OCI-LY1 (cell line): ENCODE measurements at regions not wholly inside any gene's neighbourhood (a gene's known extent, or its start where the extent isn't known, plus 50 kb on each side); places are given as distances from the start of the nearest gene placed in this dataset.

ENCODE experiments used
- H2AFZ ChIP-seq: fragments of 200-600 bp; sonication (generic), shearing (Covaris generic); 2 replicates; pipeline ENCODE4 v1.6.0; 2014; ENCODE audit warnings: antibody characterized with exemption, mild to moderate bottlenecking, low read length
- H3F3A ChIP-seq: fragments of 200-600 bp; sonication (generic), shearing (Covaris generic); 2 replicates; pipeline ENCODE4 v1.6.0; 2014; ENCODE audit warnings: mild to moderate bottlenecking, antibody characterized with exemption, low read length, moderate library complexity; ENCODE audit not compliant: insufficient read depth
- H3K27ac ChIP-seq: fragments of 200-600 bp; sonication (generic); 2 replicates; pipeline ENCODE4 v1.5.1; 2014; ENCODE audit warnings: low read length, mixed run types, mild to moderate bottlenecking, low read depth; ENCODE audit not compliant: poor library complexity, severe bottlenecking
- H3K27me3 ChIP-seq: fragments of 200-600 bp; sonication (generic); 2 replicates; pipeline ENCODE4 v1.6.0; 2014; ENCODE audit warnings: antibody characterized with exemption, mild to moderate bottlenecking, low read length, moderate library complexity; ENCODE audit not compliant: insufficient read depth
- H3K36me3 ChIP-seq: fragments of 200-600 bp; sonication (generic); 2 replicates; pipeline ENCODE4 v1.6.1; 2014; ENCODE audit warnings: mild to moderate bottlenecking, antibody characterized with exemption, low read length, moderate library complexity, mixed read lengths; ENCODE audit not compliant: insufficient read depth
- H3K4me1 ChIP-seq: fragments of 200-600 bp; sonication (generic); 2 replicates; pipeline ENCODE4 v1.5.1; 2014; ENCODE audit warnings: mild to moderate bottlenecking, low read length, moderate library complexity; ENCODE audit not compliant: insufficient read depth, severe bottlenecking
- H3K4me2 ChIP-seq: fragments of 200-600 bp; sonication (generic), shearing (Covaris generic); 2 replicates; pipeline ENCODE4 v1.6.1; 2014; ENCODE audit warnings: low read length
- H3K4me3 ChIP-seq: fragments of 200-600 bp; sonication (generic); 2 replicates; pipeline ENCODE4 v1.5.1; 2014; ENCODE audit warnings: low read length, low read depth, mild to moderate bottlenecking, mixed read lengths; ENCODE audit not compliant: poor library complexity, severe bottlenecking
- H3K79me2 ChIP-seq: fragments of 200-600 bp; shearing (Covaris generic); 2 replicates; pipeline ENCODE4 v1.6.1; 2016; ENCODE audit warnings: mixed run types, low read length, mixed read lengths; ENCODE audit not compliant: insufficient read depth
- H3K9ac ChIP-seq: fragments of 200-600 bp; sonication (generic), shearing (Covaris generic); 2 replicates; pipeline ENCODE4 v1.6.1; 2014; ENCODE audit warnings: mild to moderate bottlenecking, low read length, mixed read lengths
- H3K9me2 ChIP-seq: fragments of 200-600 bp; sonication (generic), shearing (Covaris generic); 2 replicates; pipeline ENCODE4 v1.6.1; 2014; ENCODE audit warnings: low read depth, mild to moderate bottlenecking, low read length, mixed read lengths
- H3K9me3 ChIP-seq: fragments of 200-600 bp; shearing (Covaris generic); 2 replicates; pipeline ENCODE4 v1.6.1; 2014; ENCODE audit warnings: low read length, mixed read lengths
- H4K20me1 ChIP-seq: fragments of 200-600 bp; sonication (generic), shearing (Covaris generic); 2 replicates; pipeline ENCODE4 v1.6.0; 2016; ENCODE audit warnings: mild to moderate bottlenecking, low read length; ENCODE audit not compliant: insufficient read depth
- EZH2 ChIP-seq: fragments of 200-600 bp; sonication (generic), shearing (Covaris generic); IDR thresholded peaks from 2 replicates; pipeline ENCODE4 v1.8.0; 2017; ENCODE audit warnings: borderline replicate concordance, mixed run types, mild to moderate bottlenecking, antibody characterized with exemption, low read length, moderate library complexity, mixed read lengths
- TF ChIP-seq, protein P1 (sequence below): fragments of 200-600 bp; sonication (generic), shearing (Covaris generic); IDR thresholded peaks from 2 replicates; pipeline ENCODE4 v1.5.1; 2017; ENCODE audit warnings: mild to moderate bottlenecking, antibody characterized with exemption, low read length, moderate library complexity, mixed read lengths

GRCh38 chr17:77392376-77393273 is 251.9 kb downstream of the SEC14L1 start:
- TF ChIP-seq, protein P1, sequence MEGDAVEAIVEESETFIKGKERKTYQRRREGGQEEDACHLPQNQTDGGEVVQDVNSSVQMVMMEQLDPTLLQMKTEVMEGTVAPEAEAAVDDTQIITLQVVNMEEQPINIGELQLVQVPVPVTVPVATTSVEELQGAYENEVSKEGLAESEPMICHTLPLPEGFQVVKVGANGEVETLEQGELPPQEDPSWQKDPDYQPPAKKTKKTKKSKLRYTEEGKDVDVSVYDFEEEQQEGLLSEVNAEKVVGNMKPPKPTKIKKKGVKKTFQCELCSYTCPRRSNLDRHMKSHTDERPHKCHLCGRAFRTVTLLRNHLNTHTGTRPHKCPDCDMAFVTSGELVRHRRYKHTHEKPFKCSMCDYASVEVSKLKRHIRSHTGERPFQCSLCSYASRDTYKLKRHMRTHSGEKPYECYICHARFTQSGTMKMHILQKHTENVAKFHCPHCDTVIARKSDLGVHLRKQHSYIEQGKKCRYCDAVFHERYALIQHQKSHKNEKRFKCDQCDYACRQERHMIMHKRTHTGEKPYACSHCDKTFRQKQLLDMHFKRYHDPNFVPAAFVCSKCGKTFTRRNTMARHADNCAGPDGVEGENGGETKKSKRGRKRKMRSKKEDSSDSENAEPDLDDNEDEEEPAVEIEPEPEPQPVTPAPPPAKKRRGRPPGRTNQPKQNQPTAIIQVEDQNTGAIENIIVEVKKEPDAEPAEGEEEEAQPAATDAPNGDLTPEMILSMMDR, result no peak
- TF ChIP-seq EZH2, result no peak
- Histone ChIP-seq H3K79me2 (no peaks in the 10 kb centered on the region), H3K4me2 (no peak overlapping the region), H3K4me1 (peaks cover 14% of the 10 kb centered on the region), H3K4me3 (no peak overlapping the region), H2AFZ (no peak overlapping the region), H3K9ac (no peak overlapping the region), H3K27me3 (peaks cover 8% of the 10 kb centered on the region; the same call in 1 of the 2 replicates), H3K27ac (no peak overlapping the region), H3F3A (no peaks in the 10 kb centered on the region), H3K36me3 (no peaks in the 10 kb centered on the region), H3K9me2 (no peaks in the 10 kb centered on the region), H4K20me1 (no peaks in the 10 kb centered on the region), H3K9me3 (no peaks in the 10 kb centered on the region)

DNA sequence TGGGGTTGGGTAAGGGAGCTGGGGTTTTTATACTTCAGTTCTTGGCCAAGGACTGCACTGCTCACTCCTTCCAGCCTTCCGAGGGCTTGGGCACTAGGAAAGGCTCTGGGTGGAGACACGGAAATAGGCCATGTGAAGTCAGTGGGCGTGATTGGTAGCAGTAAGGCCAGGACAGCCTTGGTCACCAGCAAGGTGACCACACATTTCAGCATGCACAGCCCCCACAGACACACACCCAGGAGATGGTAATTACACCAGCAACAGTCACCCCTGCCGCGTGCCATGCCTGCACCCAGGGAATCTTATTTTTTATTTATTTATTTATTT is 252.5 kb downstream of the SEC14L1 start:
- Histone ChIP-seq H3K4me2 (no peak overlapping the region), H3K9ac (no peak overlapping the region), H3K4me1 (peaks cover 14% of the 10 kb centered on the region), H3K79me2 (no peaks in the 10 kb centered on the region), H3K4me3 (no peak overlapping the region), H2AFZ (no peak overlapping the region), H3K36me3 (no peaks in the 10 kb centered on the region), H3K27me3 (peaks cover 8% of the 10 kb centered on the region; the same call in 1 of the 2 replicates), H4K20me1 (no peaks in the 10 kb centered on the region), H3F3A (no peaks in the 10 kb centered on the region), H3K27ac (no peak overlapping the region), H3K9me2 (no peaks in the 10 kb centered on the region), H3K9me3 (no peaks in the 10 kb centered on the region)
- no peak for TF ChIP-seq EZH2
- TF ChIP-seq, protein P1, result no peak

DNA sequence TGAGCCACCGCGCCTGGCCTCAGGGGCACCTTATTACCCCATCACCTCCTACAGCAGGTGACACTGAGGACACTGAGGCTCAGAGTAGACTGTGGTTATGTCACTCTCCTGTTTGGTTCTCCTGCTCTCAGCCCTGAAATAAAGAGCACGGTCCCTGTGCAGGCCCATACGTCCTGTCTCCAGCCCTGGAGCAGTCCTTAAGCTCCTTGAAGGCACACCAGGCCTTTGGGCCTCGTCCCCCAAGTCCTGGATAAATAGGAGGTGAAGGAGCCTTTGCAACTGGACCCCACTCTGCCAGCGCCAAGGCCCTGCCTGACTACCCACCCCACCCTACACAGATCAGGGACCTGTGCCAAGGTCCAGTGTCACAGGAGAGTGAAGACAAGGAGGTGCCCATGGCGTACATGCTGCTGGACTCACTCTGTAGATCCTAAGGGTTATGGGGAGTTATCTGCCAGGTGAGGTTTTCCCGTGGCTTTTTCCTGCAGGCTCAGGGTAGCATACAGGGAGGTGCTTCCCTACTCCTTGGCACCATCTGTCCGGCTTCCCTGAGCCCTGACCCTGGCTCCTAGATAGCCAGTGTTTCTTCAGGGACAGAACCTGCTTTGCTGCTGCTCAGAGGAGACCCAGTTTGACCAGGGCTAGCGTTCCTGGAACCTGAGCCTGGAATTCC is 253.2 kb downstream of the SEC14L1 start:
- H3K9me2 ChIP-seq, result no peaks in the 10 kb centered on the region
- H4K20me1 ChIP-seq, result no peaks in the 10 kb centered on the region
- no peak overlapping the region for H3K27ac ChIP-seq
- H3K9ac ChIP-seq, result no peak overlapping the region
- H3K4me2 ChIP-seq, result no peak overlapping the region
- H3K4me3 ChIP-seq, result no peak overlapping the region
- peaks cover 11% of the 10 kb centered on the region for H3K4me1 ChIP-seq
- H3F3A ChIP-seq, result no peaks in the 10 kb centered on the region
- no peaks in the 10 kb centered on the region for H3K9me3 ChIP-seq
- peaks cover 8% of the 10 kb centered on the region; the same call in 1 of the 2 replicates for H3K27me3 ChIP-seq
- no peak for TF ChIP-seq EZH2
- TF ChIP-seq, protein P1, result no peak
- no peaks in the 10 kb centered on the region for H3K79me2 ChIP-seq
- H2AFZ ChIP-seq, result no peak overlapping the region
- no peaks in the 10 kb centered on the region for H3K36me3 ChIP-seq
